NCI-H526 (cell line): ENCODE measurements at regions not wholly inside any gene's neighbourhood (a gene's known extent, or its start where the extent isn't known, plus 50 kb on each side); places are given as distances from the start of the nearest gene placed in this dataset.

Source experiments
- DNase-seq, 2 experiments: peaks; one replicate each; lab custom pipeline; 2025; lab: John Stamatoyannopoulos, UW

- DNase-seq: peak in 1 of 2 experiments; percentile 24
These were observed 250.5 kb downstream of the TMEM121 start for GRCh38 chr14:105776924-105777323.

- no peak for DNase-seq
These were observed 257.3 kb downstream of the TMEM121 start for GRCh38 chr14:105783707-105784106.

- no peak for DNase-seq
These were observed 267.5 kb downstream of the TMEM121 start for GRCh38 chr14:105793836-105794235.

- DNase-seq: no peak
These were observed 271.2 kb downstream of the TMEM121 start for GRCh38 chr14:105797546-105797945.

GRCh38 chr14:105805701-105806100, 279.3 kb downstream of the TMEM121 start:
- DNase-seq: no peak

GRCh38 chr14:105806568-105806967, 280.2 kb downstream of the TMEM121 start:
- no peak for DNase-seq

GRCh38 chr14:105817971-105818711, 291.8 kb downstream of the TMEM121 start:
- DNase-seq: no peak

- DNase-seq: no peak
These were observed 292.3 kb downstream of the TMEM121 start for GRCh38 chr14:105818712-105819005.

GRCh38 chr14:105830171-105830570, 303.8 kb downstream of the TMEM121 start:
- DNase-seq: no peak

- DNase-seq: no peak
These were observed 309.8 kb downstream of the TMEM121 start for GRCh38 chr14:105836160-105836559.

GRCh38 chr14:105836730-105837129, 310.3 kb downstream of the TMEM121 start:
- no peak for DNase-seq

GRCh38 chr14:105837349-105838063, 311.1 kb downstream of the TMEM121 start:
- no peak for DNase-seq

- DNase-seq: no peak
These were observed 311.7 kb downstream of the TMEM121 start for GRCh38 chr14:105838107-105838506.

GRCh38 chr14:105838591-105839424, 312.4 kb downstream of the TMEM121 start:
- no peak for DNase-seq

- no peak for DNase-seq
These were observed 313.3 kb downstream of the TMEM121 start for GRCh38 chr14:105839425-105840265.

GRCh38 chr14:105840266-105841021, 314.1 kb downstream of the TMEM121 start:
- no peak for DNase-seq

- DNase-seq: no peak
These were observed 314.9 kb downstream of the TMEM121 start for GRCh38 chr14:105841022-105842009.

GRCh38 chr14:105842105-105842504, 315.7 kb downstream of the TMEM121 start:
- DNase-seq: no peak

- no peak for DNase-seq
These were observed 317.2 kb downstream of the TMEM121 start for GRCh38 chr14:105843444-105844046.
